GM18870 (cell line): ENCODE measurements at regions not wholly inside any gene's neighbourhood (a gene's known extent, or its start where the extent isn't known, plus 50 kb on each side); places are given as distances from the start of the nearest gene placed in this dataset.
"Not testable (repeated sequence)": the region's sequence is repeated elsewhere in the genome, so short reads cannot be mapped to it uniquely, and the experiment has no call there.

Experiments
- ATAC-seq: cut with Tn5 transposase; IDR thresholded peaks from one replicate; pipeline ENCODE4 v1.9.1; 2021; ENCODE audit warnings: moderate library complexity; ENCODE audit not compliant: unreplicated experiment

DNA sequence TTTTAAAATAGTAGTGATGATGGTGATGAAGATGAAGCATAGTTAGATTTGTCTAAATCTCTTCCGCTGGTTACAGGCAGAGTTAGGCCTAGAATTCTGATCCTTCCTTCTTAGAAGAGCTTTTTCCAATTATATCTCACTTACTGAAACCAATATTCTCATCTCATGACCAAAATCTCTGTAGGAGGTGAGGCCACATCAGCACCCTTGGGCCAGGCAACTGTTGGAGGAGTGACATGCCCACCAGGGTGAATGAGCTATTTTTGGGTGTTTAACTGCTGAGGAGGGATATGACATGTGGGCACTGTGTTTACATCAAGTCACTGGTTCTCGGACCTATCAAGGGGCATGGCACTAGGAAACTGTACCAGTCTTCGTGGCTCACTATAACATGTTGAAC is 102.2 kb upstream of the SLC24A3 start:
- ATAC-seq, result no peak

DNA sequence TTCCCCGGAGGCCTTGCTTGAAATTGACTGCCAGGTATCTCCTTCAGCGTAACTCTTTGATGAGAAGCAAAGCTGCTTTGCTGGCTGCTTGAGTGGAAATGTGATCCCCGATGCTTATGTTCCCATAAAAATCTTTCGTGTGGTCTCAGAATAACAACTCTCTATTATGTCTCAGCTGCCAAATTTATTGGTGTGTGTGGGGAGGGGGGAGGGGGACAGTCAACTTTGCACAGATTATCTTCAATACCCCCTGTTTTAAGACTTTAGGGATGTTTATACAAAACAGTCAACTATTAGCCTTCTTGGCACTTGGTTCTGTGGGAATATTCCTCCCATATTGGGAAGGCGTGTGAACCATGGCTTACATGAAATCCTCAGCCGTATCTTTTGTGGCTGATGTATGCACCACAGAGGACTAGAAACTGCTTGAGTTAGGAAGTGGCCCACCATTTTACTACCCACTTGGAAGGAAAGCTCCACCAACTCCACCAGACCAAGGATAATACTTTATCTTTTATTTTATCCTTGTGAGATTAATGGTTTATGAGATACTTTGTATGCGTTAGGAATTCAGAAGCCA is 101.5 kb upstream of the SLC24A3 start:
- no peak for ATAC-seq

DNA sequence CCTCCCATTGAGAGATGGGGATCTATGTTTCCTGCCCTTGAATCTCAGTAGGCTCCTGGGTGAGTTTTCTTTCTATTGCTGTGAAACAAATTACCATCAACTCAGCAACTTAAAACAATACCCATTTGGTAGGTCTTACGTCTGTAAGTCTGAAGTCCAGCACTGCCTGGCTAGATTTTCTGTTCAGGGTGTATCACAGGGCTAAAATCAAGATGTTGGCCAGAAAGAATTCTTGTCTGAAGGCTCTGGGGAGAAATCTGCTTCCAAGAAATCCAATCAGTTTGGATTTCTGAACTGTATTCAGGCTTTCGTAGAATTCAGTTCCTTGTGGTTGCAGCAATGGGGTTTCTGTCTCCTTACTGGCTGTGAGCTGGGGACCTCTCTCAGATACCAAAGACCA is 99.6 kb upstream of the SLC24A3 start:
- no peak for ATAC-seq

DNA sequence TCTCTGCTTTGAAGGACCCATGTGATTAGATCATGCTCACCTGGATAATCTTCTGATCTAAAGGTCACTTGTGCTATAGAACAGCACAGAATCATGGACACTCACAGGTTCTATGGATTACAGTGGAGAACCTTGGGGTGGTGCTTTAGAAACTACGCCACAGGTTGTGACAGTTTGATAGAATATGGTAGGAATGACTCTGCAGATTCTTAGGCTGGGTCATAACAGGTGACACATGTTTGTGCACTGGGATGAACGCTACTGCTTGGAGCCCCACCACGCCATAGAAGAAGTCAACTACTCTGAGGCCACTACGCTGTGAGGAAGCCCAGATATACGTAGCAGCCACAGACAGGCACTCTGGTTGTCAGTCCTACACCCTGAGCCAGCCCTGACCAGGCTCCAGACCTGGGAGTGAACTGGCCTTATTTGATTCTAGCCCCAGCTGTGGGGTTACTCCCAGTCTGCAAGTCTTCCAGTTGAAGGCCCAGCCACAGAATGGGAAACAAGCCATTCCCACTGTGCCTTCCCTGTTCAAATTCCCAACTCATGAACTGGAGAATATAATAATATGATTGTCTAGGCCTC is 99.0 kb upstream of the SLC24A3 start:
- no peak for ATAC-seq

DNA sequence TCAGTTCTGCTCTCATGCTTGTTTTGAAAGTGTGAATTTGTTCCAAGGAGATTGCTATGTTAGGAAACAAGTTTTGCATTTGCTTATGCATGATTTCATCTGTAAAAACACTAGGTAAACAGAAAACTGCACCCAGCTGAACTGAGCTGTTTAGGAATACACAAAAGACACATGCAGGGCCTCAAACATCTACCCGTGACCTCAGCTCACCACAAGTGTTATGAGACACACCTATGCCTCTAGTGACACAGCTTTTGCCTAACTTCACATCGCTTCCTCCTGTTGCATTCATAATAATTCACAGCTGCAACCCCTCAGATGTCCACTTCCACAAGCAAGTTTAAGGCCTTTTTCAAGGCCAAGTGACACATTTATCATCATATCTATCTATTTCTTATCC is 98.0 kb upstream of the SLC24A3 start:
- ATAC-seq, result no peak

DNA sequence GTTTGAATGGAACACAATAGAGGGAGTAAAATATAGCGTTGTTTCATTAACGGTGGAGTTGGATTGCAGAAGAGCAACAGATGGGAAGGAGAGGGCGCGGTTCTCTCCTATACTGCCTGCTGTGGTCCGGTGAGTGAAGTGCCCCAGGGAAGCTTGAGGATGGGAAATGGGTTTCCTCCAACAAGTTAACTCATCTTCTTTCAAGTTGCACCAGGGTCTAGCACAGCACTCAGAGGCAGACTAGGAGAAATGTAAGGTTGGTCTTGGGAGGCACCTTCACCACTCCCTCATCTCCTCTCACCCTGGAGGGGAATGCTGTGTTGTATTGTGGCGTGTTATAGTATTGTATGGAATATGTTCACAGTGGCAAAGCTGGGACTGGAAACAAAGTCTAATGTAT is 96.9 kb upstream of the SLC24A3 start:
- ATAC-seq, result no peak

DNA sequence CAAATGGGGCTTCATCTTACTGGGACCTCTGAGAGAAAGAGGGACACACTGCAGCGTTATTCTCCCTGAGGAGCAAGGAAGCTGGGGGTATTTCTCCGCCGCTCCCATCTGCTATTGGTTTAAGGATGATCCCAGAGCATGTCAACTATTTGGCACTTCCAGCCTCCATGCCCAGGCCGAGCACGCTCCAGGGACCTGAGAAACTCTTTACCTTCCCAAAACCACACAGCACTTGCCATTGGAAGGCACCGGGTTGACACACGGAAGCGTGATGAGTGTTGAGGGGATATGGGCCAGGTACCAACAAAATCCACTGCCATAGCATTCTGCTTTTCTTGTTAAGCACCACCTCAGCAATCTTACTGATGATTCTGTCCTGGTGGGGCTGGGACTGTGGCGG is 92.4 kb upstream of the SLC24A3 start:
- ATAC-seq, result no peak

DNA sequence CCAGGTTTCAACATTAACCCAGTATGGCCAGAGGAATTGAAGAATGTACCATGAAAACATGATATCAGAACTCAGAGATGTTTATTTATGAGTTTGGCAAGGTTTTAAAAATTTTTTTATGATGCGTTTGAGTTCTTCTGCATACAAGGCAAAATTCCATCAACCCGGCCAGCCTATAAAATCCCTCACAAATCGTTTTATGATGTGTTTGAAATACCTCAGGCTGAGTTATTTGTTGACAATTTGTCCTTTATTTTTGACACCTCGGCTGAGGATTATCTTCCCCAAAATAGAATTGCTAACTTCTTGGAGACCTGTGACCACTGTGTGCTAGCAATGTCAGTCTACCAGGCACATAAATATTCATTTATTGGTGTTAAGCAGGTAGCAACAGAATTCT is 91.9 kb upstream of the SLC24A3 start:
- ATAC-seq, result no peak

DNA sequence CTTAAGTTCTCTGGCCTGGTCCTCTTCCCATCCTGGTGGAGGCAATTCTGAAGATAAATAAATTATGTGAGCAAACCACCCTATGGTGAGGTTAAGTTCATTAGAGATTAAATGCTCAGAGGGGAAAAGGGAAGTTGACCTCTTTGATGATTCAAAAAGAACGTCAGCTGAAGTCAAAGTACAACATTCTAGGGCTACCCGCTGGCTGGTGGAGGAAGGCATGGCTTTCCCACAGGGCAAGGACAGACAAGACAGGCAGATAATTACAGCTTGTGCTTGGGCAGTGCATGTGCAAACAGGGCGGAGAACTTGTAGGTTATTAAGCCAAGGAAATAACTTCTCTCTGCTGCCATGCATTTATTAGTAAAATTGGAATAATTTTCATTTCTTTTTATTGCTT is 91.0 kb upstream of the SLC24A3 start:
- no peak for ATAC-seq

DNA sequence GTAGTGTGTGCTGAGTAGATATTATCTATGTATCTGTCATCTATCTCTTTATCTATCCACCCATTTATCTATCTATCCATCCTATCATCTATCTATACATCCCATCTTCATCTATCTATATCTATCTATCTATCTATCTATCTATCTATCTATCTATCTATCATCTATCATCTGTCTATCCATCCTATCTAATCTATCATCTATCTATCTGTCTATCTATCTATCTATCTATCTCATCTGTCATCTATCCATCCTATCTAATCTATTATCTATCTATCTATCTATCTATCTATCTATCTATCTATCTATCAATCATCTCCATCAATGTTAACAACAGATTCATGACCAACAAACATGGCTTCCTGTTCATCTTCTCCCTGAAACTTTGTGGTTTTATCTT is 90.5 kb upstream of the SLC24A3 start:
- no peak for ATAC-seq

DNA sequence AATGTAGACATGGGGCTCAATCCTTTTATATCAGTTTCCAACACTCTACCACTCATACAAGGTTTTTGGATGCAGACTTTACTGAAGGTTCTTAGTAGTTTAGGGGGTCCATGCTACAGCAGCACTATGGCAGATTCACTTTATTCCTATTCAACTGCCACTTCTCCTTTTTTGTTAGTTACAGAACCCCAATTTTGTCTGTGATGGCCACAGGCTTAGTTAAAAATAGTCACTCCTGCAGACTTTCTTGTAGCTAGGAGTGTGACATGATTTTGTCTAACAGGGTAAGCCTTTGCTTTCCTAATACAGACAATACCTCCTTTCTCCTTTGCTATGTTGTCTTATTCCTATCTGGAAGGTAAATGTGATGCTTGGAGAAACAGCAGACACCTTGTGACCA is 90.0 kb upstream of the SLC24A3 start:
- no peak for ATAC-seq

DNA sequence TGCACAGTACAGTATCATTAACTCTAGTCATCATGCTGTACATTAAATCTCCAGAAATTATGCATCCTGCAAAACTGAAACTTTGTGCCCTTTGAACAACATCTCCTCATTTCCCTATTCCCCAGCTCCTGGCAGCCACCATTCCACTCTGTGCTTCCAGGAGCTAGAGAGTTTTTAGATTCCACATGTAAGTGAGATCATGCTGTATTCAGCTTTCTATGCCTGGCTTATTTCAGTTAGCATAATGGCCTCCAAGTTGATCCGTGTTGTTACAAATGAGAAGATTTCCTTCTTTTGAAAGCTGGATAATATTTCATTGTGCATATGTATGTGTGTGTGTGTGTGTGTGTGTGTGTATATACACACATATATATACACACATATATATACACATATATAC is 86.9 kb upstream of the SLC24A3 start:
- ATAC-seq, result no peak

DNA sequence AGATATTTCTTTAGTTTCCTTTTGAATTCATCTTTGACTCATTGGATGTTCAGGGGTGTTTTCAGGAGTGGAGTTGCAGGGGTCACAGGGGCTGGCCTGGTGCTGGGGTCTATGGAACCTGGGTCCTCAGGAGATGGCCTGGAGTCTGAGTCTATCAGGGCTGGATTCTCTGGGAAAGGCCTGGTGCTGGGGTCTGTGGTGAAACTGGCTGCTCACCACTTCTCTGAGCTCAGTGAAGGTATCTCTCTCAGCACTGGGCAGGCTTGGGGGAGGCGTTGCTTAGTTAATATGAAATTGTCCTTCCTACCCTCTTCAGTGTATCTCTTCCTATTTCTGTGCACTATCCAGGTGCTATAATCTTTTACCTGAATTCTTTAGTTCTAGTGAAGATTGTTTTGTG is 83.1 kb upstream of the SLC24A3 start:
- ATAC-seq, result no peak

DNA sequence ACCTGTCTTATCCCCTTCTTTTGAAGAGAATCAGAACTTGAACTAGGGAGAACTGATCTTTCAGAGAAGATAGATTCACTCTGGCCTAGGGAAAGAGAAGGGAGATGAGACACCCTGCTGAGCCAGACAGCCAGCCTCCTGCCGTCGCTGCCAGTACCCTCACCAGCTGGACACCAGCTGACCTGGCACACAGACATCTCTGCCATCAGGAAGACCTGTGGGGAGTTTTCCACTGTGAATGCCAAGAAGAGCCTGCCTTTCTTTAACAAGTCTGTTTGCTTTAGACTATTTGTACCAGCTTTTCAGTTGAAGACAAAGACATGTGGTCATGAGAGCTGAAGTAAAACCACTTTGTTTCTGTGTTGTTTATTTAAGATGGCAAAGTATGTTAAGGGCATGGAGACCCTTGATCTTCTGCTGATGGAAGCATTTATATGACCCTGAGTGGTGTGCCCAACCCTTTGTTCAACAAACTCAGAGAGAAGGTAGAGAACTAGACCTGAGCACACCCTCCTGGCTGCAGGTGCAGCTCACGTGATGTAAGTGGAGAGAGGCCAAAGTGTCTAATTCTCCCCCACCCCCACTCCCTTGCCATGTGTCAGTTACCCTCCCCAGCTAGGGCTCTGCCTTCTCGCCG is 82.3 kb upstream of the SLC24A3 start:
- no peak for ATAC-seq

DNA sequence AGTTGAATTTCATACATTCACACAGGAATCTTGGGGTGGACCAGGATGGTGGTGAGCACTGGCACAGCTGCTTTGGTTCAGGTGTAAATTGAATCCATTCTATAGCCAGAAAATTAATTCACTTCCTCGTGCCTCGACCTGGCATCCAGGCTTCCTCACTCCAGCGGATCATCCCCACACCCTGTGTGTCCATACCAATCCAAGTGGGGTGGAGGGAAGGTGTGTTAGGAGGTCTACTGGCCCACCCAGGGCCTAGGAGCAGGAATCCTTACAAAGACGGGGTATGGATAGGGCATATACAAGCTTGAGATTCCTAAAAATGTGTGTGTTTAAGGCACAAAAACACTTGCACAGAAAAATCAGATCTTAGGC is 81.8 kb upstream of the SLC24A3 start:
- ATAC-seq, result no peak

DNA sequence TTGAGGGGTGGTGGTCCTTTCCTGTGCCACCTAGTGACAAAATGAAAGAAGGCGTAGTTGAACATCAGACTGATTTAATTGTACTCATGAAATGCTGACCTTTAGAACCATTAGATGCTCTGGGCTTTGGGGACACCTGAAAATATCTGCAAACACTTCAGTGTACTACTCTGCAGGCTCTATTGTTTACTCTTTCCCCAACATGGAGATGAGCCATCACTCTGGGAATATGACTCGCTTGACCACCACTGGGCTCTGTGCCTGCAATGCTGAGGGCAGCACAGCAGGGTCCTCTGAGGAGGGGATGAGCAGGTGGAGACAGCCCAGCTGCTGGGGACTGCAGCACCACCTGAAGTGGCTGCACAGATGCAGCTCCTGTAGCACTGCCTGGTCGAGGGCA is 74.8 kb upstream of the SLC24A3 start:
- no peak for ATAC-seq

DNA sequence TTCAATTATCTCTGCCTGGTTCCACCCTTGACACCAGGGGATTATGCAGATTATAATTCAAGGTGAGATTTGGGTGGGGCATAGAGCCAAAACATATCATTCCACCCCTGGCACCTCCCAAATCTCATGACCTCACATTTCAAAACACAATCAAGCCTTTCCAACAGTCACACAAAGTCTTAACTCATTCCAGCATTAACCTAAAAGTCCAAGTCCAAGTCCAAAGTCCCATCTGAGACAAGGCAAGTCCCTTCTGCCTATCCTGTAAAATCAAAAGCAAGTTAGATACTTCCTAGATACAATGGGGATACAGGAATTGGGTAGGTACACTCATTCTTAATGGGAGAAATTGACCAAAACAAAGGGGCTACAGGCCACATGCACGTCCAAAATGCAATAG is 73.7 kb upstream of the SLC24A3 start:
- ATAC-seq, result no peak

DNA sequence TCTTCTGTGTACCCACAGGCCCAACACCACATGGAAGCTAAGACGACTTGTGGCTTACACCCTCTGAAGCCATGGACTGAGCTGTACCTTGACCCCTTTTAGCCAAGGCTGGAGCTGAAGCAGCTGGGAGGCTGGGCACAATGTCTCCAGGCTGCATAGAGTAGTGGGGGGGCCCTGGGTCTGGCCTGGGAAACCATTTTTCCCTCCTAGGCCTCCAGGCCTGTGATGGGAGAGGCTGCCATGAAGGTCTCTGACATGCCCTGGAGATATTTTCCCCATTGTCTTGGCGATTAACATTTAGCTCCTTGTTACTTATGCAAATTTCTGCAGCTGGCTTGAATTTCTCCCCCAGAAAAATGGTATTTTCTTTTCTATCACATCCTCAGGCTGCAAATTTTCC is 72.9 kb upstream of the SLC24A3 start:
- not testable (repeated sequence) for ATAC-seq

DNA sequence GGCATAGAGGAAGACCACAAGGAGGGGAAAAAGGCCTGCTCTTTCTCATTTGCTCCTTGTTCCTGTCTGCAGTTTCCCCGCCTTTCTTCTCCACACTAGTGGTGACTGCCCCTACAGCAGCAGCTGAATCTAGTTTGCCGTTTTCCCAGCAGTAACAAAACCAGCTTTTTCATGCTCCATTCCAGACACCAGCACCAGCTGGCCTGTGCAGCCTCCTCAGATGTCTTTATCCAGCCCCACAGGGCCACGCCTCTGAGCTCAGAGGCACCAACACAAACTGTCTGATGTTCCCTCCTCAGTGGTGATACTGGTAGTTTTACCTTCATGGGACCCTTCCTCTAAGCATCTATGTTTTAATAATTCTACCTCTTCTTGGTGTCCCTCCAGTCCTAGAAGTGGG is 70.4 kb upstream of the SLC24A3 start:
- ATAC-seq, result no peak

DNA sequence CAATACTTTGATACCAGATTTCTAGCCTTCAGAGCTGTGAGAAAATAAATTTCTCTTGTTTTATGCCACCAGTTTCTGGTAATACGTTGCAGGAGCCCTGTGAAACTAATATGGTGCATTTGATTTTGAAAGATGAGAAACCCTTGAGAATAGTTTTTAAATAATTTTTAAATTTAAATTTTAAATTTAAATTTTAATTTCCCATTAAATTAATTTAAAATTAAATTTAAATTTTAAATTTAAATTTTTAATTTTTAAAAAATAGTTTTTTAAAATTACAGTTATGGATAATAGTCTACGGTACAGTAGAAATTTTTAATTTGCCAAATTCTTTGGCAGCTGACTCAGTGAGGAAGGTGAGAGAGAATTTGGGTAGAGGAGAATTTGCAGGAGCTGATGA is 68.6 kb upstream of the SLC24A3 start:
- ATAC-seq, result no peak

DNA sequence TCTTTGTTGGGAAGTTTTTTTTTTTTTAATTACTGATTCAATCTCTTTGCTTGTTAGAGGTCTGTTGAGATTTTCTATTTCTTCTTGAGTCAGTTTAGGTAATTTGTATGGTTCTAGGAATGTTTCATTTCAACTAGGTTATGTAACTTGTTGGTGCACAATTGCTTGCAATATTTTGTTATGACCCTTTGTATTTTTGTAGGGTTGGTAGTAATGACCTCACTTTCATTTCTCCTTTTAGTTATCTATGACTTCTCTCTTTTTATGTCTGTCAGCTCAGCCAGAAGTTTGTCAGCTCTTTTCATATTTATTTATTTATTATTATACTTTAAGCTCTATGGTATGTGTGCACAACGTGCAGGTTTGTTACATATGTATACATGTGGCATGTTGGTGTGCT is 51.1 kb upstream of the SLC24A3 start:
- ATAC-seq, result no peak
